ENCODE measurements at regions not wholly inside any gene's neighbourhood (a gene's known extent, or its start where the extent isn't known, plus 50 kb on each side); places are given as distances from the start of the nearest gene placed in this dataset.

DNA sequence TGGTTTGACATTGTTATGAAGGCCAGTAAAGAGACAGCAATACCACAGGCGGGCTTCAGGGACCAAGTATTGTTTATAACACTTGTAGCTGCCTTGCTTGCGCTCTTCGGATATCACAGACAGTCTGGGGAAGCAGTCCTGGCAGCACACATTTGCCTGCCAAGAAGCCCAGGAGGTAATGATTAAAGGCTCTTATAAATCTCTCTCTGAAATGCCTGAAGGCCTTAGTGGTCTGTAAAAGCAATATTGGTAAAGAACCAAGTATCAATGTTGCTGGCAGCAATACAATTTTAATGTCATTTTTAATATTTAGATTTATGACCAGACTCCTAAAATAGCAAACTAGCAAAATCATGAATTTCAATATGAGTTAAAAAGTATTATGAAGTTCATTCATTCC is 1312.4 kb downstream of the PCDH9 start:
- intact Hi-C loops (cut with micrococcal nuclease) = no loop called here
- H3K4me3 Mint-ChIP-seq = no peak overlapping the region
- no peaks in the 10 kb centered on the region for H3K27me3 Mint-ChIP-seq (ENCODE audit: insufficient read depth)
- DNase-seq (ENCODE audit: low spot score) = no peak
- H3K4me1 Mint-ChIP-seq (ENCODE audit: low read depth) = no peaks in the 10 kb centered on the region
- no peaks in the 10 kb centered on the region for H3K36me3 Mint-ChIP-seq (ENCODE audit: low read depth)
- H3K27ac Mint-ChIP-seq = no peak overlapping the region
- H3K9me3 Mint-ChIP-seq = no peaks in the 10 kb centered on the region

DNA sequence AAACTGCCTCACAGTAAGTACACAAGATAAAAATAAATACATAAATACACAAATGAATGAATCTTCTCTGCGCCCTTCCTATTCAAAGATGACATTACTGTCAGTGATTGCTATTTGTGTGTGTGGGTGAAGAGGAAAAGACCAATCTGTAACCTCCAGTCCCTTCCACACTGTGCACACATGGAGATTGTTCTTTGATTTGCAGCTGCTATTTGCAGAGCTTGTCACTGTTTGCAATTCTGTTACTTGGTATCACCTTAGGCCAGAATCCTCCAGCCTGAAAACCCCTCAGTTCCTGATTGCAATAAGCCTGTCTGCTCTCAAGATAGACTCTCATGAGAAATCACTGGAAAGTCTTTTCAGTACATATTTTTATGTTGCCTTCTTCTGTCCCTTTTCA is 1314.9 kb downstream of the PCDH9 start:
- peaks cover 5% of the 10 kb centered on the region for H3K9me3 Mint-ChIP-seq
- H3K36me3 Mint-ChIP-seq (ENCODE audit: low read depth) = no peaks in the 10 kb centered on the region
- intact Hi-C loops (cut with micrococcal nuclease) = no loop called here
- DNase-seq (ENCODE audit: low spot score) = no peak
- H3K27me3 Mint-ChIP-seq (ENCODE audit: insufficient read depth) = no peaks in the 10 kb centered on the region
- H3K4me3 Mint-ChIP-seq = no peak overlapping the region
- H3K27ac Mint-ChIP-seq = no peak overlapping the region
- H3K4me1 Mint-ChIP-seq (ENCODE audit: low read depth) = no peaks in the 10 kb centered on the region

DNA sequence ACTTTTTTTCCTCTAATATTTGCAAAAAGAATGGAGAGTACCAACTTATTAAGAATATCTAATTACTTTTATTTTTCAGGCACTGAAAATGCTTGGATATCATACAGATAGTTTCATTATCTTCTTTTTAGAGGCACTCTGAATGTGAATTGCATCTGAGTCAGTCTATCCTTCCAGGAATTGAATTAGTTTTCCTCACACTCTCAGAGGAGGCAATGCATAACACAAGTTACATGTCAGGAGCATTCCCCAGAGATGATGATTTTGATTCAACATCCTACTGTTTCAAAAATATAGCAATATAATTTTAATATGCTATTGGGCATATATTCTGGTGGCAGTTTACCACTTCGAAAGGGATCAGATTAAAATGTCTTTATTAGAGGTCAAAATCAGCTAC is 1315.4 kb downstream of the PCDH9 start:
- H3K27ac Mint-ChIP-seq = no peak overlapping the region
- peaks cover 5% of the 10 kb centered on the region for H3K9me3 Mint-ChIP-seq
- no peak for DNase-seq (ENCODE audit: low spot score)
- H3K4me1 Mint-ChIP-seq (ENCODE audit: low read depth) = no peaks in the 10 kb centered on the region
- intact Hi-C loops (cut with micrococcal nuclease) = no loop called here
- H3K36me3 Mint-ChIP-seq (ENCODE audit: low read depth) = no peaks in the 10 kb centered on the region
- H3K4me3 Mint-ChIP-seq = no peak overlapping the region
- no peaks in the 10 kb centered on the region for H3K27me3 Mint-ChIP-seq (ENCODE audit: insufficient read depth)

DNA sequence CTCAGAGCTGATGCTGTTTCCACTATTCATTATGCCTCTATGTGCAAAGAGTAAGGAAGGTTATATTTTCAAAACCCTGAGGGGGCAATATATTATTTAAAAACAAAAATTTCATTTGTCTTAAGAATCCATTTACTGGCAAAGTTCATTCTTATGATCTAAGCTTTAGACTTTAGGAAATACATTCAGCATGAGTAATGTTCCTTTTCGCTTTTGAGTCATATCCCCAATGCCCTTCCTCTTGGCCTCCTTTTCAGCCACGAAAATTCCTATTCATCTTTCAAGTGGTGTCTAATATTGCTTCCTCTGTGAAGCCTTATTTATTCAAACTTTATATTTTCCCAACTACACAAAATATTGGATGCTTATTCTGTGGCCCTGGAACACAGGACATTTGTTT is 1317.0 kb downstream of the PCDH9 start:
- peaks cover 14% of the 10 kb centered on the region for H3K9me3 Mint-ChIP-seq
- no peak for DNase-seq (ENCODE audit: low spot score)
- no peaks in the 10 kb centered on the region for H3K27me3 Mint-ChIP-seq (ENCODE audit: insufficient read depth)
- intact Hi-C loops (cut with micrococcal nuclease) = no loop called here
- no peaks in the 10 kb centered on the region for H3K4me1 Mint-ChIP-seq (ENCODE audit: low read depth)
- H3K27ac Mint-ChIP-seq = no peak overlapping the region
- H3K36me3 Mint-ChIP-seq (ENCODE audit: low read depth) = no peaks in the 10 kb centered on the region
- H3K4me3 Mint-ChIP-seq = no peak overlapping the region

DNA sequence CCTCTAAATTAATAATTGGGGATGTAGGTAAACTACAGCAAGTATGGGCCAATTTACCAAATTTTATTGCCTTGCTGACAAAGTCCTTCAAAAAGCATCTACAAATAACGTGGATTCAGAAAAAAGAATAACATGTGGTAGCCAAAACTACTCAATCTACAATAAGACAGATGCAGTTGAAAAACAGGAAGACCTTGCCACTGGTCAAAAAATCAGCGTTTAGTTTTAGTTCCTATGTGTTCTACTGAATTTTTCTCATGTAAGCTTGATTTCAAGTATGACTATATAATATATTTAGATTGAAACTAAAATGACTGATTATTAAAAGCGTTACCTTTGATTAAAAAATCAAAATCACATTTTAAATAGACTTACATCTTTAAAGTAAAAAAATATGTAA is 1317.6 kb downstream of the PCDH9 start:
- Mint-ChIP-seq H3K9me3 (peaks cover 16% of the 10 kb centered on the region), H3K27me3 (ENCODE audit: insufficient read depth) (no peaks in the 10 kb centered on the region), H3K27ac (no peak overlapping the region), H3K4me3 (no peak overlapping the region), H3K36me3 (ENCODE audit: low read depth) (no peaks in the 10 kb centered on the region), H3K4me1 (ENCODE audit: low read depth) (no peaks in the 10 kb centered on the region)
- DNase-seq (ENCODE audit: low spot score) = no peak
- intact Hi-C loops (cut with micrococcal nuclease) = no loop called here

DNA sequence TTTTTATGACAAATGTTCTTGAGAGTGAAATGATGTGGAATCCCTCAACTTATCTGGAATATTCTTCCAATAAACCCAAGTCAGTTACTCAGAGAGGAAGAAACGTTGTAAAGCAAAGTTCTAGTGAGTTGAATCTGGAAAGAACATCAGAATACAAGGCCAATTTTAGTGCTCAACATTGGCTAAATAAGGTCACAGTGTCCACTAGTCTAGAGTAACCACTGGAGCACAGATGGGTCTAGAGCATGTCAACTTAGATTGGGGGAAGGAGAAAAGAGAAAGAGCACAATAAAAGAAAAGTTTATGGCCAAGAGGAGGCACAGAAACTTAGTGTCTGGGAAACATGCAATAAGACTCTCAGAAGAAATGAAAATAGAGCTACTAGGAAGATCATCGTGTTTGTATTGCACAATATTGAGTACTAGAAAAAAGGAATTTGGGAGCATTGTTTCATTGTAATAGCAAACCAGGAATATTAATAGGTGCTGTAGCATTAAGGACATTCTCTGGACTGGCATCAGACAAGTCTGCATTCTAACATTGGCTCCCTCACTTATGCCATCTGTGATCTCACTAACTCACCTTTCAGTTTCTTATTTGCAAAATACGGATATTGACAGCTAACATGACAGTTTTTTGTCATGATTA is 1318.5 kb downstream of the PCDH9 start:
- DNase-seq (ENCODE audit: low spot score) = no peak
- peaks cover 20% of the 10 kb centered on the region for H3K9me3 Mint-ChIP-seq
- H3K4me3 Mint-ChIP-seq = no peak overlapping the region
- no peak overlapping the region for H3K27ac Mint-ChIP-seq
- H3K36me3 Mint-ChIP-seq (ENCODE audit: low read depth) = no peaks in the 10 kb centered on the region
- H3K4me1 Mint-ChIP-seq (ENCODE audit: low read depth) = no peaks in the 10 kb centered on the region
- H3K27me3 Mint-ChIP-seq (ENCODE audit: insufficient read depth) = no peaks in the 10 kb centered on the region
- intact Hi-C loops (cut with micrococcal nuclease) = no loop called here

DNA sequence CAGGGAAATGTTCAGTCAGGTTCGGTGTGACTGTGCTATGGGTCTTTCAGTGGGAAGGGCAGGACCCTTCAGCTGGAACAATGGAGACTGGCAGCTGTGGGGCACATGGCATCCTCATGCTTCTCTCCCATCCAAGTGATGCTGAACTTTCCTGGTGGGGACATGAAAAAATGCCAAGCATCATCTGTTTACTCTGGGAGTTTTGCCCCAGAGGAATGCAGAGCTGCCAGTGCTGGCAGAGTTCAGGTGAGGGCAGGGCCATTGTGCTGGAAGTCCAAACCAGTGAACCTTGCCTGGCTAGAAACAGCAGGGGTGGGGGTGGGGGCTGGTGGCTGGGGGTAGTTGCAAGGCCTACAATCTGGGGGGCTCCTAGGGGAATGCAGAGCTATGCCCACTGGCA is 1320.6 kb downstream of the PCDH9 start:
- H3K4me1 Mint-ChIP-seq (ENCODE audit: low read depth) = no peaks in the 10 kb centered on the region

DNA sequence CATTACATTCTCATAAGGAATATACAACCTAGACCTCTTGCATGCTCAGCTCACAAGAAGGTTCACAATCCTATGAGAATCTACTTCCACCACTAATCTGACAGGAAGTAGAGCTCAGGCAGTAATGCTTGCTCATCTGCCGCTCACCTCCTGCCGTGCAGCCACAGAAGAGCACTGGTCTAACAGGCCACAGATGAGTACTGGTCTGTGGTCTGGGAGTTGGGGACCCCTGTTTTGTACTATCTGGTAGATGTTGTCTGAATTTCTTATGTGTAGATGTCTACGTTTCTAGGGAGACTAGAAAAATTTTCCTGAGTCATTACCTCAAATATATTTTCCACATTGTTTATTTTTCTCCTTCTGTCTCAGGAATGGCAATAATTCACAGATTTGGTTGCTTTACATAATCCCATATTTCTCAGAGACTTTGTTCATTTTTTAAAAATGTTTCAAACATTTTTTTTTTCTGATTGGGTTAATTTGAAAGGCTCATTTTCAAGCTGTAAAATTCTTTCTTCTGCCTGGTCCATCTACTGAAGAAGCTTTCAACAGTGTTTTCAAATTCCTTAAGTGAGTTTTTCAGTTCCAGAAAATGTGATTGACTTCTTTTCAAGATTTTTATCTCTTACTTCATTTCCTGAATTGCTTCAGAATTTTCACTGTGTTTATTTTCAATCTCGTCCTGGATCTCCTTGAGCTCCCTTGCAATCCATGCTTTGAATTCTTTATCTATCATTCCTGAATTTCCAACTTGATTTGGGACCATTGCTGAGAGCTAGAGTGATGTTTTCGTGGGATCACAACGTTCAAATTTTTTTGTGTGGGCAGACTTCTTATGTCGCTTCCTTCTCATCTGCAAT is 1322.2 kb downstream of the PCDH9 start:
- H3K27me3 Mint-ChIP-seq (ENCODE audit: insufficient read depth) = no peaks in the 10 kb centered on the region
- no peak overlapping the region for H3K4me3 Mint-ChIP-seq
- no peak overlapping the region for H3K27ac Mint-ChIP-seq
- intact Hi-C loops (cut with micrococcal nuclease) = no loop called here
- peaks cover 20% of the 10 kb centered on the region for H3K9me3 Mint-ChIP-seq
- no peaks in the 10 kb centered on the region for H3K36me3 Mint-ChIP-seq (ENCODE audit: low read depth)
- H3K4me1 Mint-ChIP-seq (ENCODE audit: low read depth) = no peaks in the 10 kb centered on the region
- no peak for DNase-seq (ENCODE audit: low spot score)

More for the DNA sequence above, 1320.6 kb downstream of the PCDH9 start:
- intact Hi-C loops (cut with micrococcal nuclease) = no loop called here
- H3K27ac Mint-ChIP-seq = no peak overlapping the region
- H3K9me3 Mint-ChIP-seq = peaks cover 20% of the 10 kb centered on the region
- no peak for DNase-seq (ENCODE audit: low spot score)
- no peaks in the 10 kb centered on the region for H3K36me3 Mint-ChIP-seq (ENCODE audit: low read depth)
- H3K27me3 Mint-ChIP-seq (ENCODE audit: insufficient read depth) = no peaks in the 10 kb centered on the region
- H3K4me3 Mint-ChIP-seq = no peak overlapping the region

DNA sequence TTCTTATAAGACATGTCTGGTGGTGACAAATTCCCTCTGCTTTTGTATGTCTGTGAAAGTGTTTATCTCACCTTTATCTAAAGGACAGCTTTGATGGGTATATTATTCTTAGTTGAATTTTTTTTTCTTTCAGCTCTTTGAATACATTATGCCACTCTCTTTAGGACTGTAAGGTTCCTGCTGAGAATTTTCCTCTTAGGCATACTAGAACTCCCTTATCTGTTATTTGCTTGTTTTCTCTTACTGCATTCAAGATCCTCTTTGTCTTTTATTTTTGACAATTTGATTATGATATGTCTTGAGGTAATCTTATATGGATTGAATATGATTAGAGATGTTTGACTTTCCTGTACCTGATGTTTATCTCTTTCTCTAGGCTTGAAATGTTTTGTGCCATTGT is 1328.4 kb downstream of the PCDH9 start:
- no peaks in the 10 kb centered on the region for H3K4me1 Mint-ChIP-seq (ENCODE audit: low read depth)
- no peak for DNase-seq (ENCODE audit: low spot score)
- H3K27me3 Mint-ChIP-seq (ENCODE audit: insufficient read depth) = no peaks in the 10 kb centered on the region
- no peaks in the 10 kb centered on the region for H3K36me3 Mint-ChIP-seq (ENCODE audit: low read depth)
- intact Hi-C loops (cut with micrococcal nuclease) = no loop called here
- no peak overlapping the region for H3K4me3 Mint-ChIP-seq
- H3K9me3 Mint-ChIP-seq = no peaks in the 10 kb centered on the region
- no peak overlapping the region for H3K27ac Mint-ChIP-seq

DNA sequence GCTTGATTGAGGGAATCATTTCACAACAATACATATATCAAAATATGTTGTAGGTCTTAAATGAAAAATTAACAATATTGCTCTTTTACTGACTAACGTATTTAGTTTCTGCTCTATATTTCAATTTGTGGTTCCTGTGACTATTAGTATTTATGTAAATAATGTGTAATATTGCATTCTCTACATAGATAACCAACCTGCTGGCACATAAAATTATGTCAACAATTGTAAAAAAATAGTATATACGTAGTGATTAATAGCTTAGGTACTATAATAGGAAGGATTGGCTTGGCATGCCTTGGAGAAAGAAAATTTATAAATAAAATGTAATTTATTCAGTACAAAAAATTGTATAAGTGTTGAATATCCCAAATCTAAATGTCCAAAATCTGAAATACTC is 1336.1 kb downstream of the PCDH9 start:
- no peaks in the 10 kb centered on the region for H3K4me1 Mint-ChIP-seq (ENCODE audit: low read depth)
- DNase-seq (ENCODE audit: low spot score) = no peak
- no peaks in the 10 kb centered on the region for H3K27me3 Mint-ChIP-seq (ENCODE audit: insufficient read depth)
- intact Hi-C loops (cut with micrococcal nuclease) = no loop called here
- no peak overlapping the region for H3K4me3 Mint-ChIP-seq
- H3K27ac Mint-ChIP-seq = no peak overlapping the region
- H3K36me3 Mint-ChIP-seq (ENCODE audit: low read depth) = no peaks in the 10 kb centered on the region
- no peaks in the 10 kb centered on the region for H3K9me3 Mint-ChIP-seq

DNA sequence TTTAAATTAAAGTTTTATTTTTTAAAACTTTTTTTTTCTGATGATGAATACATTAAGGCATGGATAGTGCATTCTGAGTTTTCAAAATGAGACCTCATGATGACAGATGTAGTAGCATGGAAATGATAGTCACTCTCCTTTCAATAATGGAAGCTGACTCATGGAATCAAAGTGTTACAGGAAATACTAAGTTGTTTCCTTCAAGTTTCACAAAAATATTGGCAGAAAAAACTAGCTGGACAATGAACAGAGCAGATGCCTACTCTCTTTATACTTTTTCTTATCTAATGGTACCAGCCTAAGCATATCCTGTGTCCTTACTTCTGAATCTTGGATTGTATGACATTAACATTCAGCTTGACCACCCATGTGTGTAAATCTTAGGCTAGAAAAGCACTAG is 1337.3 kb downstream of the PCDH9 start:
- no peak overlapping the region for H3K27ac Mint-ChIP-seq
- no peaks in the 10 kb centered on the region for H3K9me3 Mint-ChIP-seq

DNA sequence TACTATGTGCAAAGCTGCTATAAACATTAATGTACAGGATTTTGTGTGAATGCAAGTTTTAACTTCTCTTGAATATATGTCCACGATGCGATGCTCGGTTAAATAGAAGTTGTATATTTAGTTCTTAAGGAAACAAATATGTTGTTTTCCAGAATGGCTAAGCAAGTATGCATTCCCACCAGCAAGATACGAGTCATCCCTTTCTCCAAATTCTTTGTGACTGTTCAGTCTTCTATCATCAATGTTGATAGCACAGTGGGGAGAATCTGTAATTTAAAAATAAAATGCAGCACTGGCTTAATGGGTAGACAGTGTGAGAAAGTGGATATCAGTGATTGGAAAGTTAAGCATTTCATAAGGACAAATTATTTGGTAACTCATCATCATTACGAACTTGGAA is 1340.8 kb downstream of the PCDH9 start:
- no peak for DNase-seq (ENCODE audit: low spot score)
- intact Hi-C loops (cut with micrococcal nuclease) = no loop called here
- Mint-ChIP-seq H3K36me3 (ENCODE audit: low read depth) (no peaks in the 10 kb centered on the region), H3K4me3 (no peak overlapping the region), H3K27me3 (ENCODE audit: insufficient read depth) (no peaks in the 10 kb centered on the region), H3K4me1 (ENCODE audit: low read depth) (no peaks in the 10 kb centered on the region), H3K27ac (no peak overlapping the region), H3K9me3 (no peaks in the 10 kb centered on the region)

More for the DNA sequence above, 1337.3 kb downstream of the PCDH9 start:
- DNase-seq (ENCODE audit: low spot score) = no peak
- H3K4me3 Mint-ChIP-seq = no peak overlapping the region
- no peaks in the 10 kb centered on the region for H3K27me3 Mint-ChIP-seq (ENCODE audit: insufficient read depth)
- H3K4me1 Mint-ChIP-seq (ENCODE audit: low read depth) = no peaks in the 10 kb centered on the region
- intact Hi-C loops (cut with micrococcal nuclease) = no loop called here
- no peaks in the 10 kb centered on the region for H3K36me3 Mint-ChIP-seq (ENCODE audit: low read depth)

DNA sequence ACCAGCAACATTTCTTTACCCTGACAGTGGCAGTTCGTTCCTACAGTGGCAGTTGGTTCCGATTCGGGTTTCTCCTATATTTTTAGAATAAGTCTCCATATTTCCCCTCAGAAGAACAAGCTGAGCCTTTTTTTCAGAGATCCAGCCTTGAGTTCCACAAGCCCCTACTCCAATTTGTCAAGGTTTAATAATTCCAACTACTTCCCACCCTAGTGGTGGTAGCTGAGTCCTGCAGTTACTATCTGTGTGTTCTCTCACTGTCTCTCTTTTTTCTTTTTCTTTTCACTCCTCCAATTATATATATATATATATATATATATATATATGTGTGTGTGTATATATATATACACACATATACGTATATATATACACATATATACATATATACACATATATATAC is 1347.3 kb downstream of the PCDH9 start:
- Mint-ChIP-seq H3K4me1 (ENCODE audit: low read depth) (no peaks in the 10 kb centered on the region), H3K36me3 (ENCODE audit: low read depth) (no peaks in the 10 kb centered on the region), H3K9me3 (no peaks in the 10 kb centered on the region), H3K27ac (no peak overlapping the region), H3K4me3 (no peak overlapping the region), H3K27me3 (ENCODE audit: insufficient read depth) (no peaks in the 10 kb centered on the region)
- intact Hi-C loops (cut with micrococcal nuclease) = no loop called here
- DNase-seq (ENCODE audit: low spot score) = no peak

All from activated T-helper 1 cell treated with anti-CD3 and anti-CD28 coated beads, Interleukin-12 subunit alpha, Interleukin-12 subunit beta, Interleukin-2, Interleukin-4 antibody, amounts not matched to agents 30 ng/mL and 10 ng/mL and 1 ng/mL, durations not matched to agents 14 hours and 24 hours and 36 hours (primary cell).